HepG2 (cell line): ENCODE measurements at regions not wholly inside any gene's neighbourhood (a gene's known extent, or its start where the extent isn't known, plus 50 kb on each side); places are given as distances from the start of the nearest gene placed in this dataset.

ENCODE experiments used
- ATAC-seq: fragments of 200-7000 bp; cut with Tn5 transposase; 3 replicates; pipeline ENCODE4 v1.9.1; 2020; ENCODE audit warnings: mild to moderate bottlenecking, moderate library complexity
- BruUV-seq: library from RNA; stranded (reverse); fragments of 400-500 nt; replicated peaks from 2 replicates; lab custom pipeline; 2021; lab: Mats Ljungman, UMichigan
- CTCF ChIA-PET: fragments of 300-600 bp; formaldehyde crosslinking; extraction: SDS; loops from one replicate; lab custom pipeline; 2021; ENCODE audit warnings: low total read pairs, inconsistent platforms, low intra/inter-chr PET ratio; lab: Yijun Ruan, JAX
- POLR2A ChIA-PET: fragments of 350-600 bp; sonication (Branson Sonifier 250); formaldehyde crosslinking; loops from one replicate; lab custom pipeline; 2020; ENCODE audit warnings: antibody characterized with exemption, inconsistent platforms; lab: Yijun Ruan, JAX
- DNase-seq: peaks from one replicate; pipeline ENCODE4 v3.0.0-alpha.2; 2015; ENCODE audit warnings: low spot score
- FAIRE-seq: peaks from 3 replicates; lab custom pipeline; 2011; peaks lifted over from hg19 to GRCh38; lab: Jason Lieb, UNC
- H2AFZ ChIP-seq: one replicate; pipeline ENCODE4 v1.6.1; 2011; ENCODE audit warnings: low read length, inconsistent platforms
- H3K27ac ChIP-seq: fragments of 300-600 bp; 3 replicates; pipeline ENCODE4 v1.8.0; 2011; ENCODE audit warnings: mixed run types, mild to moderate bottlenecking, mixed read lengths, low read length, inconsistent platforms; ENCODE audit not compliant: insufficient read depth; ENCODE audit errors: extremely low read length
- H3K27me3 ChIP-seq, 2 experiments: fragments of 200-600 bp in 1 of 2; 2 replicates in 1 of 2; 3 replicates in 1 of 2; pipeline versions ENCODE4 v1.6.0 to v1.8.0; 2011; ENCODE audit warnings: low read length in 2 of 2, mild to moderate bottlenecking in 2 of 2, moderate library complexity in 2 of 2, inconsistent platforms in 1 of 2; ENCODE audit not compliant: insufficient read depth in 2 of 2, control insufficient read depth in 1 of 2
- H3K36me3 ChIP-seq, 2 experiments: fragments of 200-600 bp in 1 of 2; replicated peaks in 1 of 2; 2 replicates in 1 of 2; 3 replicates in 1 of 2; pipeline versions ENCODE4 v1.5.1 to v1.8.0; 2011; ENCODE audit warnings: low read length in 2 of 2, inconsistent platforms in 1 of 2; ENCODE audit not compliant: insufficient read depth in 2 of 2, control insufficient read depth in 1 of 2
- H3K4me1 ChIP-seq: 2 replicates; pipeline ENCODE4 v1.5.1; 2012; ENCODE audit warnings: low read length, inconsistent platforms; ENCODE audit not compliant: insufficient read depth
- H3K4me2 ChIP-seq: 2 replicates; pipeline ENCODE4 v1.6.0; 2011; ENCODE audit warnings: low read depth, low read length, inconsistent platforms
- H3K4me3 ChIP-seq, 3 experiments: fragments of 200-600 bp in 1 of 3; sonication (generic), shearing (Covaris generic) in 1 of 3; replicated peaks in 1 of 3; 2 replicates each; pipeline ENCODE4 v1.5.1; 2011 to 2016; ENCODE audit warnings: low read length in 3 of 3, inconsistent platforms in 2 of 3, low read depth in 2 of 3, mild to moderate bottlenecking in 2 of 3, control low read depth in 1 of 3, mixed read lengths in 1 of 3; ENCODE audit not compliant: insufficient read depth in 1 of 3
- H3K79me2 ChIP-seq: one replicate; pipeline ENCODE4 v1.6.1; 2011; ENCODE audit warnings: low read length, inconsistent platforms; ENCODE audit not compliant: insufficient read depth
- H3K9ac ChIP-seq: 2 replicates; pipeline ENCODE4 v1.6.0; 2011; ENCODE audit warnings: mild to moderate bottlenecking, low read depth, low read length, inconsistent platforms; ENCODE audit not compliant: insufficient read depth
- H3K9me3 ChIP-seq: 2 replicates; pipeline ENCODE4 v1.5.1; 2012; ENCODE audit warnings: mild to moderate bottlenecking, low read length
- H4K20me1 ChIP-seq: 2 replicates; pipeline ENCODE4 v1.6.0; 2011; ENCODE audit warnings: inconsistent platforms, mild to moderate bottlenecking, low read length, moderate library complexity; ENCODE audit not compliant: insufficient read depth
- AGO1 ChIP-seq: fragments of 200-400 bp; formaldehyde crosslinking; IDR thresholded peaks from 2 replicates; pipeline ENCODE4 v1.6.1; 2017; ENCODE audit warnings: mild to moderate bottlenecking, low read depth, low read length, moderate library complexity; ENCODE audit not compliant: poor library complexity, severe bottlenecking
- GABPB1 ChIP-seq: IDR thresholded peaks from 2 replicates; pipeline ENCODE4 v1.6.1; 2016; ENCODE audit warnings: mild to moderate bottlenecking, missing genetic modification reagents, moderate library complexity, missing compliant biosample characterization
- HNF1B ChIP-seq: sonication (generic); formaldehyde crosslinking; IDR thresholded peaks from 2 replicates; pipeline ENCODE4 v1.5.1; 2020; ENCODE audit warnings: mild to moderate bottlenecking, moderate library complexity, missing genetic modification reagents
- ZNF546 ChIP-seq: sonication (generic); formaldehyde crosslinking; conservative IDR thresholded peaks from 2 replicates; pipeline ENCODE4 v1.8.1; 2023; ENCODE audit warnings: mild to moderate bottlenecking, missing genetic modification reagents
- ZNF746 ChIP-seq: sonication (generic); formaldehyde crosslinking; IDR thresholded peaks from 2 replicates; pipeline ENCODE4 v1.8.0; 2022; ENCODE audit warnings: mild to moderate bottlenecking, missing genetic modification reagents
- ZSCAN20 ChIP-seq: sonication (generic); formaldehyde crosslinking; IDR thresholded peaks from 2 replicates; pipeline ENCODE4 v1.4.0; 2020; ENCODE audit warnings: missing genetic modification reagents, mild to moderate bottlenecking, borderline replicate concordance
- WGBS: methylation state at CpG from one replicate; pipeline ENCODE4 v1.1.6; 2017; ENCODE audit warnings: low lambda C conversion rate; 5-methylcytosine and 5-hydroxymethylcytosine counted together
- in situ Hi-C: cut with HindIII; loops from 2 replicates; pipeline ENCODE4 v1.10.0; 2017; ENCODE audit warnings: low pct_unique_long_range_greater_than_20kb; ENCODE audit not compliant: extremely low pct_ligation_motif_present
- intact Hi-C: fragments of 100-400 bp; cut with micrococcal nuclease; formaldehyde crosslinking; loops from one replicate; pipeline ENCODE4 v1.10.0; 2022; ENCODE audit not compliant: unreplicated experiment
- TF ChIP-seq, protein P1 (sequence below): sonication (generic); formaldehyde crosslinking; IDR thresholded peaks from 2 replicates; pipeline ENCODE4 v1.4.0; 2020; ENCODE audit warnings: missing genetic modification reagents, borderline replicate concordance
- TF ChIP-seq, protein P2 (sequence below): sonication (generic); formaldehyde crosslinking; IDR thresholded peaks from 2 replicates; pipeline ENCODE4 v1.5.1; 2020; ENCODE audit warnings: mild to moderate bottlenecking, missing genetic modification reagents, moderate library complexity

GRCh38 chr3:181383201-181383600, 328.5 kb upstream of the SOX2 start:
- in situ Hi-C loops = no loop called here
- WGBS = 20% methylated on average over 7 of the region's 7 CpGs

More at GRCh38 chr3:181383201-181383600, 328.5 kb upstream of the SOX2 start:
- H2AFZ ChIP-seq = no peak overlapping the region
- H3K9ac ChIP-seq = no peak overlapping the region
- ChIA-PET CTCF (no interaction called here), POLR2A (no interaction called here)
- no peak overlapping the region for H3K4me2 ChIP-seq
- no peak for ATAC-seq
- TF ChIP-seq HNF1B (CRISPR knock-in tag) (no peak), ZNF546 (CRISPR knock-in tag) (no peak), ZNF746 (no peak), AGO1 (no peak), GABPB1 (CRISPR knock-in tag) (no peak), ZSCAN20 (CRISPR knock-in tag) (no peak)
- TF ChIP-seq, protein P1, sequence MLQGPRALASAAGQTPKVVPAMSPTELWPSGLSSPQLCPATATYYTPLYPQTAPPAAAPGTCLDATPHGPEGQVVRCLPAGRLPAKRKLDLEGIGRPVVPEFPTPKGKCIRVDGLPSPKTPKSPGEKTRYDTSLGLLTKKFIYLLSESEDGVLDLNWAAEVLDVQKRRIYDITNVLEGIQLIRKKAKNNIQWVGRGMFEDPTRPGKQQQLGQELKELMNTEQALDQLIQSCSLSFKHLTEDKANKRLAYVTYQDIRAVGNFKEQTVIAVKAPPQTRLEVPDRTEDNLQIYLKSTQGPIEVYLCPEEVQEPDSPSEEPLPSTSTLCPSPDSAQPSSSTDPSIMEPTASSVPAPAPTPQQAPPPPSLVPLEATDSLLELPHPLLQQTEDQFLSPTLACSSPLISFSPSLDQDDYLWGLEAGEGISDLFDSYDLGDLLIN (CRISPR knock-in tag) = no peak
- TF ChIP-seq, protein P2, sequence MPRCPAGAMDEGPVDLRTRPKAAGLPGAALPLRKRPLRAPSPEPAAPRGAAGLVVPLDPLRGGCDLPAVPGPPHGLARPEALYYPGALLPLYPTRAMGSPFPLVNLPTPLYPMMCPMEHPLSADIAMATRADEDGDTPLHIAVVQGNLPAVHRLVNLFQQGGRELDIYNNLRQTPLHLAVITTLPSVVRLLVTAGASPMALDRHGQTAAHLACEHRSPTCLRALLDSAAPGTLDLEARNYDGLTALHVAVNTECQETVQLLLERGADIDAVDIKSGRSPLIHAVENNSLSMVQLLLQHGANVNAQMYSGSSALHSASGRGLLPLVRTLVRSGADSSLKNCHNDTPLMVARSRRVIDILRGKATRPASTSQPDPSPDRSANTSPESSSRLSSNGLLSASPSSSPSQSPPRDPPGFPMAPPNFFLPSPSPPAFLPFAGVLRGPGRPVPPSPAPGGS (CRISPR knock-in tag) = no peak
- no peak overlapping the region for H3K27ac ChIP-seq
- H3K9me3 ChIP-seq = no peaks in the 10 kb centered on the region
- no peaks in the 10 kb centered on the region for H3K4me1 ChIP-seq
- no peak for DNase-seq
- intact Hi-C loops = no loop called here
- no peaks in the 10 kb centered on the region for H3K27me3 ChIP-seq
- no peak for FAIRE-seq
- H4K20me1 ChIP-seq = no peaks in the 10 kb centered on the region
- no peaks in the 10 kb centered on the region for H3K79me2 ChIP-seq
- no peaks in the 10 kb centered on the region for H3K36me3 ChIP-seq
- no peak overlapping the region for H3K4me3 ChIP-seq
- BruUV-seq = no TSS peak
